IPS DF 4.7 (cell line): ENCODE measurements at regions not wholly inside any gene's neighbourhood (a gene's known extent, or its start where the extent isn't known, plus 50 kb on each side); places are given as distances from the start of the nearest gene placed in this dataset.
"Not testable (repeated sequence)": the region's sequence is repeated elsewhere in the genome, so short reads cannot be mapped to it uniquely, and the experiment has no call there.

ENCODE experiments used
- DNase-seq: peaks from one replicate; pipeline ENCODE4 v3.0.0-alpha.2; 2013; ENCODE audit warnings: low spot score; ENCODE audit errors: extremely low read depth

GRCh38 chr4:64216741-64217140, 192.5 kb downstream of the TECRL start:
- no peak for DNase-seq

GRCh38 chr4:64205376-64205775, 203.9 kb downstream of the TECRL start:
- DNase-seq = no peak

GRCh38 chr4:64200001-64200555, 209.2 kb downstream of the TECRL start:
- DNase-seq = no peak

- DNase-seq = no peak
These were observed 213.7 kb downstream of the TECRL start for GRCh38 chr4:64195582-64195981.

- DNase-seq = no peak
These were observed 216.4 kb downstream of the TECRL start for GRCh38 chr4:64192731-64193412.

GRCh38 chr4:64174247-64174882, 234.9 kb downstream of the TECRL start:
- DNase-seq = no peak

GRCh38 chr4:64166365-64166764, 242.9 kb downstream of the TECRL start:
- no peak for DNase-seq

GRCh38 chr4:64158648-64159326, 250.5 kb downstream of the TECRL start:
- peak; percentile 53 for DNase-seq

- DNase-seq = no peak
These were observed 251.9 kb downstream of the TECRL start for GRCh38 chr4:64157397-64157796.

- DNase-seq = no peak
These were observed 253.0 kb downstream of the TECRL start for GRCh38 chr4:64156253-64156652.

GRCh38 chr4:64146030-64146429, 263.2 kb downstream of the TECRL start:
- no peak for DNase-seq

GRCh38 chr4:64144994-64145393, 264.3 kb downstream of the TECRL start:
- DNase-seq = no peak

GRCh38 chr4:64130907-64131306, 278.3 kb downstream of the TECRL start:
- DNase-seq = no peak

- no peak for DNase-seq
These were observed 283.9 kb downstream of the TECRL start for GRCh38 chr4:64125354-64125753.

GRCh38 chr4:64121803-64122202, 287.4 kb downstream of the TECRL start:
- no peak for DNase-seq

- no peak for DNase-seq
These were observed 303.3 kb downstream of the TECRL start for GRCh38 chr4:64105903-64106302.

- DNase-seq = no peak
These were observed 313.9 kb downstream of the TECRL start for GRCh38 chr4:64095398-64095797.

GRCh38 chr4:64079316-64079715, 329.9 kb downstream of the TECRL start:
- DNase-seq = no peak

GRCh38 chr4:64068096-64068495, 341.2 kb downstream of the TECRL start:
- DNase-seq = no peak

GRCh38 chr4:64062991-64063390, 346.3 kb downstream of the TECRL start:
- no peak for DNase-seq

- not testable (repeated sequence) for DNase-seq
These were observed 372.2 kb downstream of the TECRL start for GRCh38 chr4:64037033-64037432.

GRCh38 chr4:64022560-64022959, 386.7 kb downstream of the TECRL start:
- no peak for DNase-seq
